ENCODE measurements at regions not wholly inside any gene's neighbourhood (a gene's known extent, or its start where the extent isn't known, plus 50 kb on each side); places are given as distances from the start of the nearest gene placed in this dataset.
"Not testable (repeated sequence)": the region's sequence is repeated elsewhere in the genome, so short reads cannot be mapped to it uniquely, and the experiment has no call there.

GRCh38 chr1:91148641-91149069, 126.8 kb upstream of the ZNF644 start:
- no peak for DNase-seq

- no peak for DNase-seq
Observed at GRCh38 chr1:91141858-91142257, 120.0 kb upstream of the ZNF644 start.

GRCh38 chr1:91138959-91139358, 117.1 kb upstream of the ZNF644 start:
- no peak for DNase-seq

DNA sequence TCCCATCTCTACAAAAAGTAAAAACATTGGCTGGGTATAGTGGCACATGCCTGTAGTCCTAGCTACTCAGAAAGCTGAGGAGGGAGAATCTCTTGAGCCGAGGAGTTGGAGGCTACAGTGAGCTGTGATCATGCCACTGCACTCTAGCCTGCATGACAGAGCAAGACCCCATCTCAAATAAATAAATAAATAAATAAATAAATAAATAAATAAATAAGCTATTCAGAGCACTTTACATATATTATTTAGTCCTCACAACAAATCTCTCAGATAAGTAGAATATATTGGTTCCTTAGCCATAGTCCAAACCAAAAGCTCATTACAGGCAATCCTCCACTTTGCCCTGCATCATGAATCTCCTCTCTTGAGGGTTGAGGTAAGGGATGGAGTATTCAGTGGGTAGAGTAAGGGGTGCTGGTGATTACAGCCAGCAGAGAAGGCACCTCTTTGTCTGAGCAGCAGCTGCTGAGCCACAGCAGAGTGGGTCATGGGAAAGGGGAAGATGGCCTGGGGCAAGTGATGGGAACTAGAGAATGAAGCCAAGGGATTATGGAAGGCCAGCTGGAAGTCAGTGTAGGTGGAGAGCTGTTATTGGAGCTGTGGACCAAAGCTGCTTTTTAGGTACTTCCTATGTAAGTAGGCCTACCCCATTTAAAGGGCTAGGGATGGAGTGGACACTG, 115.5 kb upstream of the ZNF644 start:
- DNase-seq = no peak

- DNase-seq = no peak
Observed at GRCh38 chr1:91135799-91136198, 114.0 kb upstream of the ZNF644 start.

GRCh38 chr1:91133248-91133647, 111.4 kb upstream of the ZNF644 start:
- no peak for DNase-seq

DNA sequence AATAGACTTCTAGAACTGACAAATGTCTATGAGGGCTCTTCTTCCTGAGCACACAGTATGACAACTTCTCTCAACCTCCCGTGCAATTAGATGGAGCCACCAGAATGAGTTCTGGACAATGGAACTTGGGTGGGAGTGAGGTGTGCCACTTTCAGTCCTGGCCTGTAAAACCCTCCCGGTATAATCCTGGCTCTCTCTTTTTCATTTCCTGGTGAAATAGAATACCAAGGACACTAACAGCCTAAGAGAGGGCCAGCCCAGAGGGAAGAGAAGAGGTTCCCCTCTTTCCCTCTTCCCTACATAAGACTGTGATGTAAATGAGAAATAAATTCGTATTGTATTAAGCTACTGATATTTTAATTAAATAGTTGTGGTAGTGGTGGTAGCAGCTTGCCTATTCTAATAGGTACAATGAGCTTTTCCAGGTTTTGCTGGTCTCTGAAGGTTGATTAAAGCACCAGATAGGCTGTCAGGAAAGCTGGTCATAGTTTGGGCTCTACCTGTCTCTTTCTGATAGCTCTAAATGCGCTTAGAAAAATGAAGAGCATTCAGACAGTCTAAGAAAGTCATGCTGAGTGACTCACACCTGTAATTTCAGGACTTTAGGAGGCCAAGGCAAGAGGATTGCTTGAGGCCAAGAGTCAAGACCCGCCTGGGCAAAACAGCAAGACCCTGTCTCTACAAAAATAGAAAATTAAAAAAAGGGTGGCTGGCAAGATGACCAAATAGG, 108.6 kb upstream of the ZNF644 start:
- DNase-seq = no peak

GRCh38 chr1:91129458-91129857, 107.6 kb upstream of the ZNF644 start:
- no peak for DNase-seq

GRCh38 chr1:91129017-91129416, 107.2 kb upstream of the ZNF644 start:
- no peak for DNase-seq

GRCh38 chr1:91124989-91125417, 103.2 kb upstream of the ZNF644 start:
- peak; percentile 21 to 32 for DNase-seq

- peak; percentile 4 to 25 for DNase-seq
Observed at GRCh38 chr1:91124290-91124985, 102.6 kb upstream of the ZNF644 start.

- no peak for DNase-seq
Observed at GRCh38 chr1:91123773-91124172, 101.9 kb upstream of the ZNF644 start.

GRCh38 chr1:91123319-91123718, 101.5 kb upstream of the ZNF644 start:
- DNase-seq = no peak

- DNase-seq = no peak
Observed at GRCh38 chr1:91122106-91122717, 100.4 kb upstream of the ZNF644 start.

GRCh38 chr1:91121366-91121765, 99.5 kb upstream of the ZNF644 start:
- DNase-seq = no peak

- no peak for DNase-seq
Observed at GRCh38 chr1:91120936-91121335, 99.1 kb upstream of the ZNF644 start.

DNA sequence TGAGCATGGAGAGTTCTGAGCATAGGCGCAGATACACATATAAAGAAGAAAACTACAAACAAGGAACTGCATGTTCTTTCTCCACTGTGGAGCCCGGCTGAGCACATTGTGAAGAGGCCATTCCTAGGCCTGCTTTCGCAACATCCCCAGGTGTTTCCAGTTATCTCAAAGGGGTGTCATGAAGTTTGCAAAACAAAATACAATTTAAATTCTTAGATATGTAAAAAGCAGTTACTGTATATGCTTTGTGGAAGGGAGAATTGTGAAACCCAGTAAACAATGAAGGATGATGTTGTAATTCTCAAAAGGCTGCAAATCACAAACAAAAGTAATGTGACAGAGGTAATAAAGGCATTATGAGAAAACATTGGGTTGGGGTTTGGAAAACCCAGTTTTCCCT, 98.6 kb upstream of the ZNF644 start:
- no peak for DNase-seq

GRCh38 chr1:91104712-91105111, 82.9 kb upstream of the ZNF644 start:
- DNase-seq = no peak

DNA sequence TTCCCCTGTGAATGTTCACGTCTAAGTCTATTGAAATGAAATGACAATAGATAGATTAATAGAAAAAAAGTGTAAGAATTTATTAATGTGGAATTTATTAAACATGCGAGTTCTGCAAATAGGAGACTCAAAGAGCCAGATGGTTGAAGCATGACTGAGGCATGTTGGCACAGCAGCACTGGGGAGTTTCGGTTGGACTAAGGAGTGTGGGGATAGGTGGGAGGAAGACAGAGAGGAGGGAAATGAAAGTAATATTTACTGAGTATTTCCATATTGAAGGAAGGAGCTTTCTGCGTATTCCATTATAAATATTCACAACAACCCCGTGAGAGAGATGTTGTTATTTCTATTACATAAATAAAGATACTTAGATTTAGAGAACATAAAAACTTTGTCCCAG, 79.5 kb upstream of the ZNF644 start:
- DNase-seq = no peak

DNA sequence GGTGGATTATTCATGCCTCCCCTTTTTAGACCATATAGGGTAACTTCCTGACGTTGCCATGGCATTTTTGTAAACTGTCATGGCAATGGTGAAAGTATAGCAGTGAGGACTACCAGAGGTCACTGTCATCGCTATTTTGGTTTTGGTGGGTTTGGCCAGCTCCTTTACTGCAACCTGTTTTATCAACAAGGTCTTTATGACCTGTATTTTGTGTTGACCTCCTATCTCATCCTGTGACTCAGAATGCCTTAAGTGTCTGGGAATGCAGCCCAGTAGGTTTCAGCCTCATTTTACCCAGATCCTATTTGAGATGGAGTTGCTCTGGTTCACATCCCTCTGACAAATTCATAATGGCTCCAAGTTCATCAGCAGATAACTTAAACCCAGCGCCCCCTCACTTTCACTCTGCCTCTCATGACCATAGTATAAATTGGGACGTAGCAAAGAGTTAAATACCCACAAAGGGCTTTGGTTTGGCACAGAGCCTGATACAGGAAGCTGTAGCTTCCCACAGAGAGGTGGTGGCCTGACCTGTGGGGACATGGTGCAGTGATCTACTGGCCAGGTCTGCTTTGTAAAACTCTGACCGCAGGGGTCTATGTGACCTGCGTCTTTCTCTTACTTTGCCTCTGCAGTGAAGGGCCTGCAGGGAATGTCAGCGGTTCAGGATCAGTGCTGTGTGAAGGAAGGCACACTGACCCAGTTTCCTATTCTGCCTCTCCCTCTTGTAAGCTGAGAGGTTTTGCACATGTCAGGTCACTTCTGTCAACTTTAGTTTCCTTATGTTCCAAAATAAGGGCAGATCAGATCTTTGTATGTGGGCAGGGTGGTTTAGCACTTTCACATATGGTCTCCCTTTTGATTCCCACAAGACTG, 78.1 kb upstream of the ZNF644 start:
- DNase-seq = no peak

DNA sequence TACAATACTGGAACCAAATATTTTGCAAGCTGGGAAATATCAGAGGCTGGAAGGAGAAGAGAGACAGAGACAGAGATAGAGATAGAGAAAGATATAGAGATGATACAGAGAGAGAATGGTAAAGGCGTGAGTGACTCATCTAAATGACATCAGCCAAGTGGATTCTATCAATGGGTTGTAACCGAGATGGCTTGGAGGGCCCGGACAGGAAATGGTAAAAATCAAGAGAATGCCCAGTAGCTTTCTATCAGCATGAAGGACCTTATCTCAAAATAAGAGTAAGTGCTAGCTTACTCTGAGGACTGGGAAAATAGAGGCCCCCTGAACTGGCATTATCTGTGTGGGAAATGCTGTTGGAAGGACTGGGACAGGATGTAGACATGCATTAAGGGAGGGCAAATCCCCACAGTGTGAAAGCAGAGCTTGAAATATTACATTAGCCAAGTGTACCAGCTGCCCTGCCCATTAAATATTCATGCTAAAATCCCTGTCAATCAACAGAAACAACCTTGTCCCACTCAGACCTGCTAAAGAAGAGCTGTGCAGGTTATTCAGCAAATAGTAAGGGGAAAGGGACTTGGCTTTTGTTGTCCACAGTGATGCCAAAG, 76.6 kb upstream of the ZNF644 start:
- no peak for DNase-seq

DNA sequence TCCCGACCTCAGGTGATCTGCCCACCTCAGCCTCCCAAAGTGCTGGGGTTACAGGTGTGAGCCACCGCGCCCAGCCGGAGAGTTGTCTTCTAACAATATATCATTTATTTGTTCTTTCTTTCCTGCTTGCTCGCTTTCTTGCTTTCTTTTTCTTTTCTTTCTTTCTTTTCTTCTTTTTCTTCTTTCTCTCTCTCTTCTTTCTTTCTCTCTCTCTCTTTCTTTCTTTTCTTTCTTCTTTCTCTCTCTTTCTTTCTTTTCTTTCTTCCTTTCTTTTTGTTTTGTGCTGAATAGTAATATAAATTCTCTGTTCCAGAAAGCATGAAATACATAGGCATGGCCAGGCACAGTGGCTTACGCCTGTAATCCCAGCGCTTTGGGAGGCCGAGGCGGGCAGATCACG, 73.5 kb upstream of the ZNF644 start:
- not testable (repeated sequence) for DNase-seq

Measured in stimulated activated CD4-positive, alpha-beta T cell treated with anti-CD3 and anti-CD28 coated beads, Interleukin-2, amount 100 ng/mL, for 48 hours (primary cell).